ENCODE measurements at regions not wholly inside any gene's neighbourhood (a gene's known extent, or its start where the extent isn't known, plus 50 kb on each side); places are given as distances from the start of the nearest gene placed in this dataset.

- TF ChIP-seq SMC3 (conservative IDR thresholded peaks at IDR 0.05; ENCODE audit: poor library complexity) (no peak), MXI1 (conservative IDR thresholded peaks at IDR 0.05; ENCODE audit: poor library complexity, severe bottlenecking) (no peak), TAF1 (IDR thresholded peaks at IDR 0.05; ENCODE audit: low read depth) (no peak), CTCF (IDR thresholded peaks at IDR 0.05; ENCODE audit: poor library complexity, severe bottlenecking) (no peak), RAD21 (conservative IDR thresholded peaks at IDR 0.05) (no peak), POLR2AphosphoS5 (IDR thresholded peaks at IDR 0.05) (no peak), EP300 (conservative IDR thresholded peaks at IDR 0.05; ENCODE audit: poor library complexity, severe bottlenecking) (no peak)
Observed at GRCh38 chr5:142466195-142466971, 141.6 kb upstream of the SPRY4 start.

Measured in neural cell (in vitro differentiated cells).